Erythroblast (primary cell): ENCODE measurements at regions not wholly inside any gene's neighbourhood (a gene's known extent, or its start where the extent isn't known, plus 50 kb on each side); places are given as distances from the start of the nearest gene placed in this dataset.

Experiments used
- GATA1 ChIP-seq: IDR thresholded peaks from 2 replicates; pipeline ENCODE4 v1.6.1; 2011; ENCODE audit warnings: low read depth, mild to moderate bottlenecking, control low read depth, low read length, moderate library complexity
- POLR2A ChIP-seq: IDR thresholded peaks from 2 replicates; pipeline ENCODE4 v1.6.1; 2011; ENCODE audit warnings: mild to moderate bottlenecking, low read length

- TF ChIP-seq POLR2A (no peak), GATA1 (no peak)
Observed at GRCh38 chr5:163185315-163185714, 252.1 kb upstream of the CCNG1 start.
